CD4-positive, alpha-beta T cell treated with Interferon gamma for 1 hour (primary cell): ENCODE measurements at regions not wholly inside any gene's neighbourhood (a gene's known extent, or its start where the extent isn't known, plus 50 kb on each side); places are given as distances from the start of the nearest gene placed in this dataset.

Source experiments
- DNase-seq: peaks from one replicate; pipeline ENCODE4 v3.0.0-alpha.2; 2020

DNA sequence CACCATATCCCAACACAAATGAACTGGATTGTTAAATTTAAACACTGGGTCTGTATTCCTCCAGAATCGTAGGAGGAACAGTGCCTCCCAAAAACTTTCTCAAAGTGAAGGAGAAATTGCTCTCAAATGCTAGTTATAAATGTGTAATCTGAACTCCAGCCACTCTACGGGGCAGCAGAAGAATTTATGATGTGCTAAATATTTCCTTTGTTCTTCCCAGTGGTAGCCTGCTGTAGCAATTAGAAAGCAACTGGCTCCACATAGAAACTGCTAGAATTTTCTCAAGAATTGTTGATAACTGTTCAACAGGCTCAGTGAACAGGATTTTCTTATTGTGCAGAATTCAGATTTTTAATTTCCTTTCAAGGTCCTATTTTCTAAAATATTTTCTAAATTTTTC lies 49.8 kb upstream of the EYA4 start:
- no peak for DNase-seq
